ENCODE measurements at regions not wholly inside any gene's neighbourhood (a gene's known extent, or its start where the extent isn't known, plus 50 kb on each side); places are given as distances from the start of the nearest gene placed in this dataset.

- TF ChIP-seq CTCF (IDR thresholded peaks at IDR 0.05) = no peak
- TF ChIP-seq EZH2phosphoT487 (IDR thresholded peaks at IDR 0.05) = no peak
- no peak for TF ChIP-seq EZH2 (IDR thresholded peaks at IDR 0.05)
Observed at GRCh38 chr21:28790335-28790734, 202.3 kb downstream of the LTN1 start.
